HFFc6 (cell line): ENCODE measurements at regions not wholly inside any gene's neighbourhood (a gene's known extent, or its start where the extent isn't known, plus 50 kb on each side); places are given as distances from the start of the nearest gene placed in this dataset.
"Not testable (repeated sequence)": the region's sequence is repeated elsewhere in the genome, so short reads cannot be mapped to it uniquely, and the experiment has no call there.

Experiments
- DNase-seq: peaks from one replicate; pipeline ENCODE4 v3.0.0-alpha.2; 2018
- H3K27ac Mint-ChIP-seq: 2 replicates; pipeline ENCODE4 v1.8.0; 2020; ENCODE audit warnings: mild to moderate bottlenecking, mixed read lengths
- H3K27me3 Mint-ChIP-seq: 2 replicates; pipeline ENCODE4 v1.8.0; 2021; ENCODE audit warnings: mild to moderate bottlenecking, moderate library complexity, mixed read lengths; ENCODE audit not compliant: insufficient read depth
- H3K36me3 Mint-ChIP-seq: 2 replicates; pipeline ENCODE4 v1.8.0; 2021; ENCODE audit warnings: low read depth, mixed read lengths
- H3K4me1 Mint-ChIP-seq: 2 replicates; pipeline ENCODE4 v1.8.0; 2020; ENCODE audit warnings: low read depth, mixed read lengths
- H3K4me3 Mint-ChIP-seq: 2 replicates; pipeline ENCODE4 v1.8.0; 2020; ENCODE audit warnings: mild to moderate bottlenecking, moderate library complexity, mixed read lengths
- H3K9me3 Mint-ChIP-seq: 2 replicates; pipeline ENCODE4 v1.8.0; 2020; ENCODE audit warnings: mild to moderate bottlenecking, mixed read lengths
- TF ChIP-seq, protein P1 (sequence below): fragments of 200-600 bp; sonication (generic); IDR thresholded peaks from 2 replicates; pipeline ENCODE4 v1.5.0; 2021; ENCODE audit warnings: antibody characterized with exemption, mild to moderate bottlenecking

DNA sequence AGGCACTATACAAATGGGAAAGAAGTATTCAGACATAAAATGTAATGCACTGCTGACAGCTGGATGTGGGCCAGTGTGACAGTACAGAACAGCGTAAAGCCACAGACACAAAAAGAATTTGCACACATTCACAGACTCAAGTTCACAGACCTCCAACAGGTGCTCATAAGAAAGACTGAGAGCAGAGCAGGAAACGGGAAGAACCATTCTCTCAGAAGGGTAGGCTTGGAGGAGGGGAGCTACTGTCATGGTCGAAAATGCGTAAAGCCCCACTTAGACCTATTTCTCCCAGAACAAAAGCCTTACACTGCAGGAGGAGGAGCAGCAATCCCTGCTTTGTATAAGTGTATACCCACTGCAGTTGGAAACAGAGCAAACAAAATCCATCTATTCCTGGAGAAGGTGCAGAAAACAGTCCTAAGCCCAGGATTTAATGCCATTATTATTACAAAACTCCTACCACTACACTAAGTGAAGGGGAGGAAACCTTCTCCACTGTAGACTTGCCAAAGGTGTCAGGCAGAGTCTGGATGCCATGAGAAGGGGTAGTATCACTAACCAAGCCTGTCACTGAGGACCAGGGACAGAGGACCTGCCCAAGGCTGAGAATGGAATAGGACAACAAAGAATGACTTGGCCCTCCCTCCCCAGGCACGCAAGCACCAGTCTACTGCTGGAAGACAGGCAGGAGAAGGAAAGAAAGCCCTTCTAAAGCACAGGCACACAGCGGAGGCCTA lies 103.0 kb upstream of the FAM25C start:
- not testable (repeated sequence) for H3K27ac Mint-ChIP-seq, H3K4me3 Mint-ChIP-seq, H3K36me3 Mint-ChIP-seq, H3K9me3 Mint-ChIP-seq, H3K4me1 Mint-ChIP-seq, H3K27me3 Mint-ChIP-seq, DNase-seq

DNA sequence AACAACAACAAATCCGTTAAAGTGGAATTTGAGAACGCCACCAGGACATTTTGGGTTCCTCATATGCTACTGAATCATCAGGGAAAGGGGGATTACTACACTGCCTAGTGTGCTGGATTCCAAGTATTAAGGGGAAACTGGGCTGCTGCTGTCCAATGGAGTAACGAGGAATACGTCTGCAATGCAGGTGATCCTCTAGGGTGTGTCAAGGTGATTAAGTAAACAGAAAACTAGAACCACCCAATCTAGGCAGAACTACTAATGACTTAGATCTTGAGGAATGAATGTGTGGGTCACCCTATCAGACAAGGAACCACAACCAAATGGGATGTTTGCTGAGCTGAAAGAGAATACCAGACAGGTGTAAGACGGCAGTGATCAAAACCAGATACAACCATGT lies 99.3 kb upstream of the FAM25C start:
- H3K4me1 Mint-ChIP-seq, H3K4me3 Mint-ChIP-seq, DNase-seq, H3K9me3 Mint-ChIP-seq, H3K27ac Mint-ChIP-seq, H3K27me3 Mint-ChIP-seq, H3K36me3 Mint-ChIP-seq: not testable (repeated sequence)

DNA sequence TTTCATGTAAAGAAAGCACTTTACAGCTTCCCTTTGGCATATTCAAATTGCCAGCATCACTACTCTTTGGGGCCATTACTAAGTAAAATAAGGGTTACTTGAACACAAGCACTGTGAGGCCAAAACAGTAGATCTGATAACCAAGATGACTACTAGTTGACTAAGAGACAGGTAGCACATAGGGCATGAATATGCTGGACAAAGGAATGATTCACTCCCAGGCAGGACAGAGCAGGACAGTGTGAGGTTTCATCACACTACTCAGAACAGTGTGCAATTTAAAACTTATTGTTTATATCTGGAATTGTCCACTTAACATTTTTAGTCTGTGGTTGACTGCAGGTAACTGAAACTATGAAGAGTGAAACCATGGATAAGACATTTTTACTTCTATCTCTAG lies 91.1 kb upstream of the FAM25C start:
- H3K4me3 Mint-ChIP-seq: not testable (repeated sequence)

DNA sequence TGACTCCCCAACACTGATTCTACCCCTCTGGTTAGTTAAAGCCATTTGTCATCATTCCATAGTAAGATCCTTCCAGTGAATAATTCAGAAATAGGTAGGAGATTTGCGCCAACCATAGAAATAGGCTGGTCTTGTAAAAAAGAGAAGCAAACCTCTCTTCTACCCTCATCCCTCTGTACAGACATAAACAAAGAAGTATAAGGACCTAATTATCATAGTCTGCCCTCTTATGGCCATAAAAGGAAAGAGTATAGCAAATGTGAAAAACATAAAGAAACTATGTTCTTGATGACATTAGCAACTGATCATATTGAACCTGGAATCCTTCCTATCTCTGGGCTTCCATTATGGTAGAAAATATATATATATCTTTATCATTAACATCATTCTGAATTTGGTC lies 88.5 kb upstream of the FAM25C start:
- not testable (repeated sequence) for H3K9me3 Mint-ChIP-seq, H3K4me3 Mint-ChIP-seq, H3K4me1 Mint-ChIP-seq, H3K27me3 Mint-ChIP-seq, H3K27ac Mint-ChIP-seq, H3K36me3 Mint-ChIP-seq
- TF ChIP-seq, protein P1, sequence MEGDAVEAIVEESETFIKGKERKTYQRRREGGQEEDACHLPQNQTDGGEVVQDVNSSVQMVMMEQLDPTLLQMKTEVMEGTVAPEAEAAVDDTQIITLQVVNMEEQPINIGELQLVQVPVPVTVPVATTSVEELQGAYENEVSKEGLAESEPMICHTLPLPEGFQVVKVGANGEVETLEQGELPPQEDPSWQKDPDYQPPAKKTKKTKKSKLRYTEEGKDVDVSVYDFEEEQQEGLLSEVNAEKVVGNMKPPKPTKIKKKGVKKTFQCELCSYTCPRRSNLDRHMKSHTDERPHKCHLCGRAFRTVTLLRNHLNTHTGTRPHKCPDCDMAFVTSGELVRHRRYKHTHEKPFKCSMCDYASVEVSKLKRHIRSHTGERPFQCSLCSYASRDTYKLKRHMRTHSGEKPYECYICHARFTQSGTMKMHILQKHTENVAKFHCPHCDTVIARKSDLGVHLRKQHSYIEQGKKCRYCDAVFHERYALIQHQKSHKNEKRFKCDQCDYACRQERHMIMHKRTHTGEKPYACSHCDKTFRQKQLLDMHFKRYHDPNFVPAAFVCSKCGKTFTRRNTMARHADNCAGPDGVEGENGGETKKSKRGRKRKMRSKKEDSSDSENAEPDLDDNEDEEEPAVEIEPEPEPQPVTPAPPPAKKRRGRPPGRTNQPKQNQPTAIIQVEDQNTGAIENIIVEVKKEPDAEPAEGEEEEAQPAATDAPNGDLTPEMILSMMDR: peak; percentile 28; the same call in 1 of the 2 replicates
- DNase-seq: peak; percentile 6

More for the DNA sequence above, 91.1 kb upstream of the FAM25C start:
- not testable (repeated sequence) for H3K27ac Mint-ChIP-seq, H3K9me3 Mint-ChIP-seq, H3K27me3 Mint-ChIP-seq, H3K36me3 Mint-ChIP-seq, H3K4me1 Mint-ChIP-seq, DNase-seq

DNA sequence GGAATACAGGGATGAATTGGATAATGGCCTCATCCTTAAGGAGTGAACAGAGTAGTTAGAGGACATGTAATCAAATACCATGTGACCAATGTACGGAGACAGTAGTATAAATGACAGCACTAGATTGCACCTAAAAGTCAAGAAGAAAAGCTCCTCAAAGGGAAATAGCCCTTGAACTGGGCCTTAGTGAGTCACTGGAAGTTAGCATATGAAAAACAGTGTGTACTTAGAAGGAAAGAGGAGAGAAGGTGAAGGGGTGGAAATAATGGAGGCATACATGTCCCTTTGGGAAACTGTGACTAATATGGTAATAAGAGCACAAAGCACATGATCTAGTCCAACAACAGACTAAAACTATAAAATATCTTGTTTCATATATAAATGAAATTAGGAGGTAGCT lies 84.9 kb upstream of the FAM25C start:
- not testable (repeated sequence) for H3K4me3 Mint-ChIP-seq, H3K36me3 Mint-ChIP-seq, H3K9me3 Mint-ChIP-seq, H3K4me1 Mint-ChIP-seq, H3K27me3 Mint-ChIP-seq, DNase-seq, H3K27ac Mint-ChIP-seq

DNA sequence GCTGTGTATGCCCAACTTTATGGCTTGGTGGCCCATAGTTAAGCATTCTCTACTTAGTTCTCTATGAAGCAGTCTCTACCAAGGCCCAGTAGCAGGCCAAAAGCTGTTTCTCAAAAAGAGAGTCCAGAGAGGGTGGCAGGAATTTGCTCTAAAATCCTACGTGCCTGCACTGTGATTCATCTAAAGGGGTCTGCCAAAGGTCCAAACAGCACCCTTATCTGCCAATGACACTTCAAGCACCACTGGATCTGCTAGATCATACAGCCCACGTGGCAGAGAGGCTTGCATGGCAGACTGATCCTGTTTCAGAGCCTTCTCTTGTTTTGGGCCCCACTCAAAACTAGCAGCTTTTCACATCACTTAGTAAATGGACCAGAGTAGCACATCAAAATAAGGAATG lies 71.6 kb upstream of the FAM25C start:
- DNase-seq, H3K27me3 Mint-ChIP-seq, H3K9me3 Mint-ChIP-seq, H3K27ac Mint-ChIP-seq, H3K4me1 Mint-ChIP-seq, H3K36me3 Mint-ChIP-seq, H3K4me3 Mint-ChIP-seq: not testable (repeated sequence)

DNA sequence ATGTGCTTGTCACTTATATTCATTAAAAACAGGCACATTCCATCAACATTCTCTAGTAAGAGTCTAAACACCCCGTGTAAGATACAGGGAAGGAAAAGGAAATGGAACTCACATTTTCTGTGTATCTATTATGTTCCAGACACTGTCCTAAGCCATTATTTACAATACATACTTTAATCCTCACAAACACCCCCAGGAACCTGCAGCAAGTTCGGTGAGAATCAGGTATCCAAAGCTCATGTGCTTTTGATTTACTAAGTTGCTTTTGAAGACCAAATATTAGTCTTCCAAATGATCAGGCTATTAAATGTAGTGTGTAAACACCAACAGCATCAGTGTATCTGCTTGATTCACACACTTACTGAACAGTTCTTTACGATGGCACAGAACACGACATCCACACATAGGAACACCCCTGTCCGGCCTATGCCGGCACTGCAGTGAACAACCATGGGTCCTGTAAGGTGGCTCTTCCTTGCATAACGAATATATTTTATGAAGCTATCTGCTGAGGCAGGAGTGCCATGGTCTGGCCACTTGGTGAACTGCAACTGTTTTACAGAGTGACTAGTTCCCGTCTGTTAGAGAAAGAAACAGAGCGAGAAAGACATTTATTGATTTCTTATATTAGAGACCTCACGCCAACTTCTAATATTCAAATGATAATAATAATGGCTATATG lies 64.5 kb upstream of the FAM25C start:
- DNase-seq, H3K4me3 Mint-ChIP-seq, H3K4me1 Mint-ChIP-seq, H3K27me3 Mint-ChIP-seq, H3K36me3 Mint-ChIP-seq, H3K27ac Mint-ChIP-seq, H3K9me3 Mint-ChIP-seq: not testable (repeated sequence)

DNA sequence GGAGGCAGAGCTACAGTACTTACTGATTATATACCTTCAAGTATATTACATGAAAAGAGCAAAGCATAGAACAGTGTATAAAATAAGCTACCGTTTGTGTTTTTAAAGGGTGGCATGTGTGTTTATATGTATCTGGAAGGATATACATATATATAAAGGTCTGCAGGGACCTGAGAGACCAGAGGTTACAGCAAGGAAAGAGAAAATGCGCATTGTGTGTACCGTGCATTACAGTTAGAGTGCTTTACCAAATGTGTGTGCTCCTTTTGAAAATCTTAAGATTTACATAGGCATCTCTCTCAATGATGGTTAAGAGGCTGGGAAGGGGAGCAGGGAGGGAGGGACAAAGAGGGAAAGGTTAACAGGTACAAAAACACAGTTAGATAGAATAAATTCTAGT lies 55.8 kb upstream of the FAM25C start:
- not testable (repeated sequence) for H3K4me3 Mint-ChIP-seq, H3K27ac Mint-ChIP-seq, DNase-seq, H3K27me3 Mint-ChIP-seq, H3K4me1 Mint-ChIP-seq, H3K36me3 Mint-ChIP-seq, H3K9me3 Mint-ChIP-seq
